Dermis microvascular lymphatic vessel endothelial cell (primary cell): ENCODE measurements at regions not wholly inside any gene's neighbourhood (a gene's known extent, or its start where the extent isn't known, plus 50 kb on each side); places are given as distances from the start of the nearest gene placed in this dataset.
A peak's percentile ranks its signal among the peaks of the same experiment; 100 is the strongest.
"Not testable (repeated sequence)": the region's sequence is repeated elsewhere in the genome, so short reads cannot be mapped to it uniquely, and the experiment has no call there.

Source experiments
- DNase-seq, 2 donors: peaks; one replicate each; pipeline versions ENCODE4 v3.0.0 to v3.0.0-alpha.2; 2010; ENCODE audit warnings: low read depth in 2 of 2

DNA sequence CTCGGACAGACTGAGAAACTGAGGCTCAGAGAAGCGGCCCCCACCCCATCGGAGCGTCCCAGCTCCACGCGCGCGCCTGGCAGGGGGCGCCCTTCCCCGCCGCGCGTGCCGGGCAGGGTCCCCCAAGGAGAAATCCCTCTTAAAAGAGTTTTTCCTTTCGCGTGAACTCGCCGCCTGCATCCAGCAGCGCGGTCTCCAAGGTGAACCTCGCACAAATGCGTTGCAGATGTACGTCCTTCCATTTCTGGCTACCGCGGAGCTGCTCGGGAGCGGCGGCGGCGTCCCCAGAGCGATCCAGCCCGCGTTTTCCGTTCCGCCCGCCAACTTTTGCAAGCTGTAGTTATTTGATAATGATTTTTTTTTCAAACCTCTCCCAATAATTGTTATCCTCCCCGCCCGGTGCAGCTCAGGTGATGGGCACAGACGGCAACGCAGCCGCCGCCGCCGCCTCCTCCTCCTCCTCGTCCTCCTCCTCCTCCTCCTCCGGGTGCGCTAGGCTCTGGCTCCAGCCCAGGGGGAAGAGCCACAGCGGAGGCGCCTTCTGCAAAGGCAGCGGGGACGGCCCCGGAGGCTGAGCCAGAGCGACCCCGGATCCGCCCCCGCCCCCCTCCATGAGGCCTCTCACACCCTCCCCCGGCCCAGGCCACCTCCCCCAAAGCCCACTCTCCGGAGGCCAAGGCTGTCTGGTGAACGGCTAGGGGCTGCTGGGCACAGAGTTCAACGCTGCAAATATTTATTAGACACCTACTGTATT lies 74.0 kb upstream of the CUX1 start:
- DNase-seq = peak; percentile 11 to 45

GRCh38 chr7:101743995-101744360 lies 73.4 kb upstream of the CUX1 start:
- no peak for DNase-seq

- DNase-seq = no peak
Observed at GRCh38 chr7:101744588-101744987, 72.8 kb upstream of the CUX1 start.

GRCh38 chr7:101746314-101746713 lies 71.1 kb upstream of the CUX1 start:
- no peak for DNase-seq

DNA sequence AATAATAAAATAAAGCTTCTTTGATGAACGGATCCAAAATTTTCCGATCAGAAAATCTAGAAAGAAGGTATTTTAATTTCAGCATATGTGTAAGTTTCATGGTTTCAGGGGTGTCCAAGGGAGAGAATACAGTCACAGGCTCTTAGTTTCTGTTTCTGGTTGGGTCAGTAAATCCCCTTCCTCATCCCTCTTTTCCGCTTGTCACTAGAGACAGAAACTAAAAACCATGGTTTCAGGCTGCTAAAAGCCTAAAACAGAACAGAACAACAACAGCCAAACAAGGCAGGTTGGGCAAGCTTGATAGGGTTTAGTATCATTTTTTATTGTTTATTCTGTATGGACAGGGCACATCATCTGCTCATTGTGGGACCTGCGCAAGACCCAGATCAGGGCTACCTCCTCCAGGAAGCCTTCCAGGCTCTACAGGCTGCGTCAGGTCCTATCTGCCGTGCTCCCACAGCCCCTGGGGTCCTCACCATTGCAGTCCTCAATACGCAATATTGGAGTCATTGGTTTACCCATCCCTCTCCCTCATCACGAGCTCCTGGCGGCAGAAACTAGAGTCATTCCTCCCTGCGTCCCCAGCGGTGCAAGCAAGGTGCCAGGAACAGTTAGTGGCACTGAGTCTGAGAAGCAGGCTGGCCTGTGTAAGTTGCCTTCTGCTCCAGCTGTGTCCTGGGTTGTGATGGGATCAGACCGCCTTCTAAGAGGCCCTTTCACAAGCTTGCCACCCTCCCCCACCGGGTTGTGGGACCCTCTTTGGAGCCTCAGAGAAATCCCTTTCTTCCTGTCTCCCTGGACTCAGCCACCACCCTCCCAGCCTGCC lies 70.2 kb upstream of the CUX1 start:
- no peak for DNase-seq

GRCh38 chr7:101747879-101748345 lies 69.5 kb upstream of the CUX1 start:
- no peak for DNase-seq

GRCh38 chr7:101749891-101750290 lies 67.5 kb upstream of the CUX1 start:
- DNase-seq = no peak

DNA sequence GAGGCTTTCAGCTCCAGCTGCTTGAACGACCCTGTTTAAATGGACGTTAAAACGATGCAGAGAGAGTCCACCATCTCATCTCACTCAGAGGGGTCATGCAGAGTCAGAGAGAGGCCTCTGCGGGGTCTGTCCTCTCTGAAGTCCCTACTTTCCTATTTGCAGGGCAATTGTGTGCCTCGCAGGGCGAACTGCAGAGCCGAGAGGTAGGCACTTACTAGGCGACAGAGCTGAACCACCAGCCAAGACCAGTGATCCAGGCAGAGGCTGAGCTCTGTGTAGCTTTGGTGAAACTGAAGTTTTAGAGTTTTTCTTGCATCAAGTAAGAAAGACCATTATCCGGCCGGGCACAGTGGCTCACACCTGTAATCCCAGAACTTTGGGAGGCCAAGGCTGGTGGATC lies 64.1 kb upstream of the CUX1 start:
- DNase-seq = no peak

DNA sequence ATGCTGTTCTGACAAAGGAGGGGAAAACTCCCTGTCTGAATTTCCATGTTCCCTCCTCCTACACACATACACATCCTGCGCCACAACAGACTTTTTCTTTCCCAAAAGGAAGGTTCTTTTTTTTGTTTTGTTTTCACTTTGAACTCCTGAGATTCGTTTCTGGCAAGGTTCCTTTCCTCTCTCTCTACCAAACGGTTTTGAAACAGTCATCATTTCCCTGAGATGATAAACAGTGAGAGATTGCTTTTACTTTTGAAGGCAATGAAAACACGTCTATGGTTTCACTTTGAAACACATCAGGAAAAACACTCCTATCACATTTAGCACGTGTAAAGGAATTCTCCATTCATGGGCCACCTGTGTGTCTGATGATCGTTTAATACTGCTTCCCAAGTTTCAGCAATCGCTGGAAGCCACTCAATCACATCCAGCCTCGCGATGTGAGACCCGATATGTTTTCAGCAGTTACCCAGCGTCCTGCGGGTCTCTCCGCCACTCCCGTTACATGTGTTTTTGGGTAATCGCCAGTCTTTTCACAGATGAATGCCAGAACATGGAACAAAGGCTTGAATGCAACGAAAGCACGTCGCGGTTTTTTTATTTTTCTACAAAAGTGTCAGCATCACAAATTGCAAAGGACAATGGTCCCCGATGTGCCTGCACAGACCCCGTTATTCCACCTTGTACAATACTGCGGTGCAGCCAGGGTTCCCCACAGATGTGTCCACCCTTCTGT lies 62.8 kb upstream of the CUX1 start:
- peak; percentile 74 to 82 for DNase-seq

- DNase-seq = no peak
Observed at GRCh38 chr7:101757879-101758278, 59.5 kb upstream of the CUX1 start.

GRCh38 chr7:101758519-101758918 lies 58.9 kb upstream of the CUX1 start:
- DNase-seq = not testable (repeated sequence)

DNA sequence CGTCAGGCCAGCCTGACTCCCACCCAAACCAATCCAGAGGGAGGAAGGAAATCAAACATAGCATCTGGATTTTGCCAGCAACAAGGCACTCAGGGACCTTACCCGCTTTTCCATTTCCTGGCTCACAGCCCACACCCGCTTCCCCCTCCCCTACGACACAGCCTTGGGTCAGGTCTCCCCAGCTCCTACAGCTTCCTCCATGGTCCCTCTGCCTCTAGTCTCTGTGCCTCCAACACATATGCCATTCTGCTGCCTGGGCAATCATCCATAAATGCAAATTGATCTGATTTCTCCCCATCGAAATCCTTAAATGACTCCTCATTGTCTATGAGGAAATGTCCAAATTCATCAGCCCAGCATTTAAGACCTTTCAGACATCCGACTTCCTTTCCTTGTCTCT lies 53.2 kb upstream of the CUX1 start:
- DNase-seq = no peak

GRCh38 chr7:101767544-101767943 lies 49.9 kb upstream of the CUX1 start:
- no peak for DNase-seq
